Islet precursor cell (in vitro differentiated cells): ENCODE measurements at regions not wholly inside any gene's neighbourhood (a gene's known extent, or its start where the extent isn't known, plus 50 kb on each side); places are given as distances from the start of the nearest gene placed in this dataset.
"Not testable (repeated sequence)": the region's sequence is repeated elsewhere in the genome, so short reads cannot be mapped to it uniquely, and the experiment has no call there.

Experiments used
- DNase-seq: peaks from one replicate; pipeline ENCODE4 v3.0.0-alpha.2; 2018

- DNase-seq = peak; percentile 65
Observed at GRCh38 chr12:82300611-82301010, 57.6 kb downstream of the CCDC59 start.

- DNase-seq = peak; percentile 66
Observed at GRCh38 chr12:82299319-82300025, 58.7 kb downstream of the CCDC59 start.

GRCh38 chr12:82290415-82290814, 67.8 kb downstream of the CCDC59 start:
- DNase-seq = no peak

GRCh38 chr12:82281335-82281734, 76.9 kb downstream of the CCDC59 start:
- DNase-seq = not testable (repeated sequence)

GRCh38 chr12:82279536-82280058, 78.6 kb downstream of the CCDC59 start:
- no peak for DNase-seq

GRCh38 chr12:82277582-82277981, 80.6 kb downstream of the CCDC59 start:
- no peak for DNase-seq

GRCh38 chr12:82242729-82243128, 115.5 kb downstream of the CCDC59 start:
- no peak for DNase-seq

- no peak for DNase-seq
Observed at GRCh38 chr12:82225871-82226270, 132.3 kb downstream of the CCDC59 start.

- no peak for DNase-seq
Observed at GRCh38 chr12:82223426-82223825, 134.8 kb downstream of the CCDC59 start.

GRCh38 chr12:82216475-82216874, 141.7 kb downstream of the CCDC59 start:
- DNase-seq = no peak

GRCh38 chr12:82213761-82214160, 144.4 kb downstream of the CCDC59 start:
- no peak for DNase-seq

- DNase-seq = no peak
Observed at GRCh38 chr12:82210882-82211281, 147.3 kb downstream of the CCDC59 start.

GRCh38 chr12:82209533-82209932, 148.7 kb downstream of the CCDC59 start:
- no peak for DNase-seq

GRCh38 chr12:82207556-82207955, 150.6 kb downstream of the CCDC59 start:
- no peak for DNase-seq

- DNase-seq = no peak
Observed at GRCh38 chr12:82203086-82203485, 155.1 kb downstream of the CCDC59 start.

- no peak for DNase-seq
Observed at GRCh38 chr12:82187595-82187994, 170.6 kb downstream of the CCDC59 start.

GRCh38 chr12:82187011-82187410, 171.2 kb downstream of the CCDC59 start:
- DNase-seq = no peak

- no peak for DNase-seq
Observed at GRCh38 chr12:82186282-82186681, 171.9 kb downstream of the CCDC59 start.

GRCh38 chr12:82184844-82185243, 173.3 kb downstream of the CCDC59 start:
- no peak for DNase-seq

GRCh38 chr12:82182601-82183190, 175.5 kb downstream of the CCDC59 start:
- no peak for DNase-seq

GRCh38 chr12:82176761-82177490, 181.3 kb downstream of the CCDC59 start:
- DNase-seq = no peak

GRCh38 chr12:82176026-82176425, 182.2 kb downstream of the CCDC59 start:
- no peak for DNase-seq

- no peak for DNase-seq
Observed at GRCh38 chr12:82174936-82175335, 183.3 kb downstream of the CCDC59 start.

- no peak for DNase-seq
Observed at GRCh38 chr12:82174383-82174782, 183.8 kb downstream of the CCDC59 start.
